ENCODE measurements at regions not wholly inside any gene's neighbourhood (a gene's known extent, or its start where the extent isn't known, plus 50 kb on each side); places are given as distances from the start of the nearest gene placed in this dataset.

DNA sequence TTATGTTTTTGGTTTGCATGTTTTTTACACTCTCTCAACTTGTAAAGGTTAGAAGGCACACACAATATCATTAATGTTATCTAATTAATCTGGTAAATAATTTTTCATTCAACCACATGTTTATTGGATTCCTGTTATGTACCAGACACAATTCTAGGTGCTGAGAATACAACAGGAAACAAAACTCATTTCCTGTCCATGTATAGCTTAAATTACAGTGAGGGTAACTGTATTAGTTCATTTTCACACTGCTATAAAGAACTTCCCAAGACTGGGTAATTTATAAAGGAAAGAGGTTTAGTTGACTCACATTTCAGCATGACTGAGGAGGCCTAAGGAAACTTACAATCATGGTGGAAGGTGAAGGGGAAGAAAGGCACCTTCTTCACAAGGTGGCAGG, 270.5 kb downstream of the TRIB2 start:
- TF ChIP-seq TAF1 (IDR thresholded peaks at IDR 0.05; ENCODE audit: low read depth, low read length) (no peak), POLR2A (IDR thresholded peaks at IDR 0.05; ENCODE audit: low read depth, low read length) (no peak), POLR2AphosphoS5 (IDR thresholded peaks at IDR 0.05; ENCODE audit: low read depth, low read length) (no peak), PAX5 (IDR thresholded peaks at IDR 0.05; ENCODE audit: insufficient read depth, low read length, severe bottlenecking) (no peak)
